ENCODE measurements at regions not wholly inside any gene's neighbourhood (a gene's known extent, or its start where the extent isn't known, plus 50 kb on each side); places are given as distances from the start of the nearest gene placed in this dataset.
"Not testable (repeated sequence)": the region's sequence is repeated elsewhere in the genome, so short reads cannot be mapped to it uniquely, and the experiment has no call there.

GRCh38 chr1:144516172-144516571 lies 54.7 kb upstream of the NBPF15 start:
- DNase-seq (ENCODE audit: low spot score); H3K36me3 Mint-ChIP-seq (ENCODE audit: low read depth); H3K4me1 Mint-ChIP-seq (ENCODE audit: low read depth); H3K9me3 Mint-ChIP-seq; H3K27me3 Mint-ChIP-seq (ENCODE audit: low read depth); H3K4me3 Mint-ChIP-seq (ENCODE audit: low read depth); H3K27ac Mint-ChIP-seq; intact Hi-C loops (cut with micrococcal nuclease): not testable (repeated sequence)

GRCh38 chr1:144516906-144517305 lies 55.4 kb upstream of the NBPF15 start:
- H3K27ac Mint-ChIP-seq; H3K9me3 Mint-ChIP-seq; H3K4me1 Mint-ChIP-seq (ENCODE audit: low read depth); H3K27me3 Mint-ChIP-seq (ENCODE audit: low read depth); intact Hi-C loops (cut with micrococcal nuclease); H3K4me3 Mint-ChIP-seq (ENCODE audit: low read depth); H3K36me3 Mint-ChIP-seq (ENCODE audit: low read depth); DNase-seq (ENCODE audit: low spot score): not testable (repeated sequence)

- intact Hi-C loops (cut with micrococcal nuclease); H3K36me3 Mint-ChIP-seq (ENCODE audit: low read depth); H3K4me1 Mint-ChIP-seq (ENCODE audit: low read depth); H3K4me3 Mint-ChIP-seq (ENCODE audit: low read depth); H3K27me3 Mint-ChIP-seq (ENCODE audit: low read depth); H3K9me3 Mint-ChIP-seq; H3K27ac Mint-ChIP-seq; DNase-seq (ENCODE audit: low spot score): not testable (repeated sequence)
Observed at GRCh38 chr1:144518439-144518838, 57.0 kb upstream of the NBPF15 start.

- intact Hi-C loops (cut with micrococcal nuclease): not testable (repeated sequence)
Observed at GRCh38 chr1:144519528-144520189, 58.2 kb upstream of the NBPF15 start.

GRCh38 chr1:144523661-144524407 lies 62.4 kb upstream of the NBPF15 start:
- Mint-ChIP-seq H3K4me1 (ENCODE audit: low read depth) (peaks cover 12% of the 10 kb centered on the region), H3K27ac (peak overlapping the region; percentile 100), H3K4me3 (ENCODE audit: low read depth) (peak overlapping the region; percentile 81)
- intact Hi-C loops (cut with micrococcal nuclease); H3K9me3 Mint-ChIP-seq; H3K27me3 Mint-ChIP-seq (ENCODE audit: low read depth); H3K36me3 Mint-ChIP-seq (ENCODE audit: low read depth): not testable (repeated sequence)
- DNase-seq (ENCODE audit: low spot score): peak; percentile 71

More at GRCh38 chr1:144519528-144520189, 58.2 kb upstream of the NBPF15 start:
- not testable (repeated sequence) for H3K27me3 Mint-ChIP-seq (ENCODE audit: low read depth); H3K27ac Mint-ChIP-seq; H3K9me3 Mint-ChIP-seq; H3K36me3 Mint-ChIP-seq (ENCODE audit: low read depth); DNase-seq (ENCODE audit: low spot score); H3K4me3 Mint-ChIP-seq (ENCODE audit: low read depth)
- peaks cover 11% of the 10 kb centered on the region for H3K4me1 Mint-ChIP-seq (ENCODE audit: low read depth)

GRCh38 chr1:144532156-144532607 lies 60.5 kb upstream of the PPIAL4F start:
- H3K36me3 Mint-ChIP-seq (ENCODE audit: low read depth); DNase-seq (ENCODE audit: low spot score); intact Hi-C loops (cut with micrococcal nuclease); H3K9me3 Mint-ChIP-seq; H3K27me3 Mint-ChIP-seq (ENCODE audit: low read depth): not testable (repeated sequence)
- peak overlapping the region; percentile 65 for H3K27ac Mint-ChIP-seq
- peaks cover 23% of the 10 kb centered on the region for H3K4me1 Mint-ChIP-seq (ENCODE audit: low read depth)
- H3K4me3 Mint-ChIP-seq (ENCODE audit: low read depth): peak overlapping the region; percentile 24

GRCh38 chr1:144533480-144533879 lies 59.2 kb upstream of the PPIAL4F start:
- H3K36me3 Mint-ChIP-seq (ENCODE audit: low read depth); H3K4me3 Mint-ChIP-seq (ENCODE audit: low read depth); H3K27me3 Mint-ChIP-seq (ENCODE audit: low read depth); DNase-seq (ENCODE audit: low spot score); intact Hi-C loops (cut with micrococcal nuclease); H3K27ac Mint-ChIP-seq; H3K9me3 Mint-ChIP-seq: not testable (repeated sequence)
- peaks cover 20% of the 10 kb centered on the region for H3K4me1 Mint-ChIP-seq (ENCODE audit: low read depth)

GRCh38 chr1:144534286-144534685 lies 58.4 kb upstream of the PPIAL4F start:
- H3K27me3 Mint-ChIP-seq (ENCODE audit: low read depth); intact Hi-C loops (cut with micrococcal nuclease); H3K4me3 Mint-ChIP-seq (ENCODE audit: low read depth); DNase-seq (ENCODE audit: low spot score); H3K9me3 Mint-ChIP-seq; H3K36me3 Mint-ChIP-seq (ENCODE audit: low read depth): not testable (repeated sequence)
- Mint-ChIP-seq H3K27ac (peak overlapping the region; percentile 68), H3K4me1 (ENCODE audit: low read depth) (peaks cover 20% of the 10 kb centered on the region)

- H3K27ac Mint-ChIP-seq; H3K27me3 Mint-ChIP-seq (ENCODE audit: low read depth); intact Hi-C loops (cut with micrococcal nuclease); H3K4me3 Mint-ChIP-seq (ENCODE audit: low read depth); H3K9me3 Mint-ChIP-seq; DNase-seq (ENCODE audit: low spot score); H3K36me3 Mint-ChIP-seq (ENCODE audit: low read depth): not testable (repeated sequence)
- peaks cover 19% of the 10 kb centered on the region for H3K4me1 Mint-ChIP-seq (ENCODE audit: low read depth)
Observed at GRCh38 chr1:144536677-144537076, 56.0 kb upstream of the PPIAL4F start.

- H3K9me3 Mint-ChIP-seq; DNase-seq (ENCODE audit: low spot score); H3K36me3 Mint-ChIP-seq (ENCODE audit: low read depth); H3K4me3 Mint-ChIP-seq (ENCODE audit: low read depth); H3K27me3 Mint-ChIP-seq (ENCODE audit: low read depth); intact Hi-C loops (cut with micrococcal nuclease); H3K27ac Mint-ChIP-seq: not testable (repeated sequence)
- peaks cover 15% of the 10 kb centered on the region for H3K4me1 Mint-ChIP-seq (ENCODE audit: low read depth)
Observed at GRCh38 chr1:144537234-144537633, 55.5 kb upstream of the PPIAL4F start.

GRCh38 chr1:144538736-144539135 lies 54.0 kb upstream of the PPIAL4F start:
- DNase-seq (ENCODE audit: low spot score); intact Hi-C loops (cut with micrococcal nuclease); H3K27ac Mint-ChIP-seq; H3K4me3 Mint-ChIP-seq (ENCODE audit: low read depth); H3K27me3 Mint-ChIP-seq (ENCODE audit: low read depth); H3K4me1 Mint-ChIP-seq (ENCODE audit: low read depth); H3K36me3 Mint-ChIP-seq (ENCODE audit: low read depth); H3K9me3 Mint-ChIP-seq: not testable (repeated sequence)

GRCh38 chr1:144539191-144539960 lies 53.3 kb upstream of the PPIAL4F start:
- H3K27ac Mint-ChIP-seq; DNase-seq (ENCODE audit: low spot score); H3K4me3 Mint-ChIP-seq (ENCODE audit: low read depth); H3K9me3 Mint-ChIP-seq; H3K36me3 Mint-ChIP-seq (ENCODE audit: low read depth); intact Hi-C loops (cut with micrococcal nuclease); H3K27me3 Mint-ChIP-seq (ENCODE audit: low read depth); H3K4me1 Mint-ChIP-seq (ENCODE audit: low read depth): not testable (repeated sequence)
